Coronary artery (tissue), 2 donors: ENCODE measurements at regions not wholly inside any gene's neighbourhood (a gene's known extent, or its start where the extent isn't known, plus 50 kb on each side); places are given as distances from the start of the nearest gene placed in this dataset.

Experiments used
- DNase-seq: peaks from one replicate; pipeline ENCODE4 v3.0.0-alpha.2; 2017; ENCODE audit warnings: low spot score
- H3K27ac ChIP-seq, 2 donors: fragments of 200-600 bp; sonication (generic); one replicate each; pipeline ENCODE4 v1.5.1; 2016 to 2019
- H3K4me3 ChIP-seq: fragments of 200-600 bp; sonication (generic); 2 replicates; pipeline ENCODE4 v1.5.1; 2016; ENCODE audit warnings: mild to moderate bottlenecking, moderate library complexity
- CTCF ChIP-seq: fragments of 200-600 bp; sonication (generic); IDR thresholded peaks from one replicate; pipeline ENCODE4 v1.5.1; 2019; ENCODE audit warnings: antibody characterized with exemption

GRCh38 chr4:188754372-188755002 is 615.2 kb downstream of the TRIML1 start:
- no peak for TF ChIP-seq CTCF
- Histone ChIP-seq H3K4me3 (no peak overlapping the region), H3K27ac (no peak overlapping the region)
- DNase-seq, result no peak

DNA sequence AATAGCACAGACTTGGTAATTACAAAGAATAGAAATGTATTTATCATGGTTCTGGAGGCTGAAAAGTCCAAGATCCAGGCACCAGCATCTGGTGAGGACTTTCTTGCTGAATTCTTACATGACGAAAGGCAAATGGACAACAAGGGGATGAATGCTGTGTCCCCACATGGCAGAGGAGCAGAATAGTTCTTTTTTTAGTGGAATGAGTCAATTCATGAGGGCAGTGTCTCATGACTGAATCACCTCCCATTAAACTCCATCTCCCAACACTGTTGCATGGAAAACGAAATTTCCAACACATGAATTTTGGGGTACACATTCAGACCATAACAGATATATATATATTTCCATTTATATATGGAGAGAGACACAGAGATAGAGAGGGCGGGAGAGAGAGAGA is 628.3 kb downstream of the TRIML1 start:
- no peak for TF ChIP-seq CTCF
- no peak for DNase-seq

GRCh38 chr4:188778905-188779304 is 639.7 kb downstream of the TRIML1 start:
- Histone ChIP-seq H3K4me3 (no peak overlapping the region), H3K27ac (no peak overlapping the region)
- no peak for TF ChIP-seq CTCF
- DNase-seq, result no peak

More for the DNA sequence above, 628.3 kb downstream of the TRIML1 start:
- Histone ChIP-seq H3K27ac (no peak overlapping the region), H3K4me3 (no peak overlapping the region)

GRCh38 chr4:188779581-188779980 is 640.3 kb downstream of the TRIML1 start:
- DNase-seq, result no peak
- TF ChIP-seq CTCF, result no peak
- Histone ChIP-seq H3K4me3 (no peak overlapping the region), H3K27ac (no peak overlapping the region)

GRCh38 chr4:188780028-188780427 is 640.8 kb downstream of the TRIML1 start:
- DNase-seq, result no peak
- TF ChIP-seq CTCF, result no peak
- Histone ChIP-seq H3K4me3 (no peak overlapping the region), H3K27ac (no peak overlapping the region)

- DNase-seq, result no peak
- TF ChIP-seq CTCF, result no peak
- no peak overlapping the region for H3K4me3 ChIP-seq
- no peak overlapping the region for H3K27ac ChIP-seq
These were observed 641.4 kb downstream of the TRIML1 start for GRCh38 chr4:188780686-188781085.

- DNase-seq, result no peak
- TF ChIP-seq CTCF, result no peak
- Histone ChIP-seq H3K4me3 (no peak overlapping the region), H3K27ac (no peak overlapping the region)
These were observed 642.4 kb downstream of the TRIML1 start for GRCh38 chr4:188781655-188782054.
